ENCODE measurements at regions not wholly inside any gene's neighbourhood (a gene's known extent, or its start where the extent isn't known, plus 50 kb on each side); places are given as distances from the start of the nearest gene placed in this dataset.

GRCh38 chr6:22026164-22026678 is 270.6 kb downstream of the PRL start:
- Histone ChIP-seq H3K36me3 (ENCODE audit: control insufficient read depth, insufficient read depth, low read length) (no peaks in the 10 kb centered on the region), H3K27me3 (ENCODE audit: control insufficient read depth, insufficient read depth, low read length) (no peaks in the 10 kb centered on the region; the same call in 1 of the 2 replicates), H3K4me3 (ENCODE audit: low read depth, low read length) (no peak overlapping the region)
- no peak for TF ChIP-seq CTCF (IDR thresholded peaks at IDR 0.05; ENCODE audit: insufficient read depth, low read depth, low read length)
- no peak for DNase-seq (ENCODE audit: low read depth)
- ChIA-PET POLR2A (no interaction called here), CTCF (interaction anchor here (0.6 to 1.3 kb wide), 2 partner anchors 17 to 317 kb away, joined by 3 read pairs; no protein-coding TSS in a partner anchor)

GRCh38 chr6:22027040-22027725 is 269.7 kb downstream of the PRL start:
- DNase-seq (ENCODE audit: low read depth) = no peak
- CTCF ChIA-PET = no interaction called here

GRCh38 chr6:22028403-22029090 is 268.3 kb downstream of the PRL start:
- no peaks in the 10 kb centered on the region; the same call in 1 of the 2 replicates for H3K27me3 ChIP-seq (ENCODE audit: control insufficient read depth, insufficient read depth, low read length)
- no peak for DNase-seq (ENCODE audit: low read depth)
- TF ChIP-seq CTCF (IDR thresholded peaks at IDR 0.05; ENCODE audit: insufficient read depth, low read depth, low read length) = no peak
- H3K36me3 ChIP-seq (ENCODE audit: control insufficient read depth, insufficient read depth, low read length) = no peaks in the 10 kb centered on the region
- H3K4me3 ChIP-seq (ENCODE audit: low read depth, low read length) = no peak overlapping the region
- ChIA-PET CTCF (no interaction called here), POLR2A (no interaction called here)

More at GRCh38 chr6:22027040-22027725, 269.7 kb downstream of the PRL start:
- Histone ChIP-seq H3K36me3 (ENCODE audit: control insufficient read depth, insufficient read depth, low read length) (no peaks in the 10 kb centered on the region), H3K4me3 (ENCODE audit: low read depth, low read length) (no peak overlapping the region), H3K27me3 (ENCODE audit: control insufficient read depth, insufficient read depth, low read length) (no peaks in the 10 kb centered on the region; the same call in 1 of the 2 replicates)
- no peak for TF ChIP-seq CTCF (IDR thresholded peaks at IDR 0.05; ENCODE audit: insufficient read depth, low read depth, low read length)
- POLR2A ChIA-PET = no interaction called here

GRCh38 chr6:22029171-22029570 is 267.7 kb downstream of the PRL start:
- Histone ChIP-seq H3K4me3 (ENCODE audit: low read depth, low read length) (no peak overlapping the region), H3K27me3 (ENCODE audit: control insufficient read depth, insufficient read depth, low read length) (no peaks in the 10 kb centered on the region; the same call in 1 of the 2 replicates), H3K36me3 (ENCODE audit: control insufficient read depth, insufficient read depth, low read length) (no peaks in the 10 kb centered on the region)
- POLR2A ChIA-PET = no interaction called here
- peak; percentile 14 for DNase-seq (ENCODE audit: low read depth)
- CTCF ChIA-PET = no interaction called here
- TF ChIP-seq CTCF (IDR thresholded peaks at IDR 0.05; ENCODE audit: insufficient read depth, low read depth, low read length) = no peak
